NT2/D1 (cell line): ENCODE measurements at regions not wholly inside any gene's neighbourhood (a gene's known extent, or its start where the extent isn't known, plus 50 kb on each side); places are given as distances from the start of the nearest gene placed in this dataset.

Source experiments
- SUZ12 ChIP-seq: IDR thresholded peaks from 2 replicates; pipeline ENCODE4 v1.6.1; 2011; ENCODE audit not compliant: insufficient read length, insufficient read depth; ENCODE audit errors: extremely low read depth
- YY1 ChIP-seq: IDR thresholded peaks from 2 replicates; pipeline ENCODE4 v1.6.1; 2011; ENCODE audit not compliant: insufficient read length, insufficient read depth
- ZNF274 ChIP-seq: IDR thresholded peaks from 2 replicates; pipeline ENCODE4 v1.6.1; 2011; ENCODE audit warnings: mild to moderate bottlenecking, low read depth, low read length

DNA sequence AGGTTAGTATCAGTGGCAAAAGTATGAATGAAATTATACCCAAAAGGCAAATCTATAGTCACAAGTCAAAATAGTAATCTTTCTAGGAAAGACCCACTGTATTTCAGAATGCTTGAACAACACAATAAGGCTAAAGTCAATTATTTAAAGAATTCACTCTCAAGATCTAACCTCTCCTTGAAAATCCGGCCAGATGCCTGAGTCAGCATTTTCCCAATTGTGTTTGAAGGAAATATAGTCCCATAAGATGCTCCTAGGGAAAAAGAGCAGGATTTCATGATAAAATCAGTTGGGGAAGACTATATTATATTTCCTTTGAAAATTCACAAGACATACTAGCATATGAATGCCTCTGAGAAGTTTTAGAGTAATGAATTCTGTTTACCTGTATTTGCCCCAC lies 1075.0 kb downstream of the GRM8 start:
- TF ChIP-seq ZNF274 (no peak), YY1 (no peak), SUZ12 (no peak)
